ENCODE measurements at regions not wholly inside any gene's neighbourhood (a gene's known extent, or its start where the extent isn't known, plus 50 kb on each side); places are given as distances from the start of the nearest gene placed in this dataset.

GRCh38 chr2:234279637-234280036 lies 217.2 kb downstream of the ARL4C start:
- H3K4me1 ChIP-seq (ENCODE audit: control insufficient read depth in 1 of 2, insufficient read depth in 2 of 2, low read length in 2 of 2) = no peaks in the 10 kb centered on the region
- no peaks in the 10 kb centered on the region for H3K36me3 ChIP-seq (ENCODE audit: control insufficient read depth in 1 of 2, insufficient read depth in 2 of 2, low read length in 2 of 2)
- no peak overlapping the region for H3K4me2 ChIP-seq (ENCODE audit: low read length)
- H3K9ac ChIP-seq (ENCODE audit: low read length) = no peak overlapping the region
- BruUV-seq (replicated peaks) = no TSS peak
- DNase-seq (ENCODE audit: low read depth, low spot score) (no peak), ATAC-seq (no peak)
- H3K27me3 ChIP-seq (ENCODE audit: insufficient read depth, low read length) = no peaks in the 10 kb centered on the region
- no peaks in the 10 kb centered on the region for H3K9me3 ChIP-seq (ENCODE audit: control insufficient read depth in 1 of 2, insufficient read depth in 1 of 2, low read depth in 1 of 2, low read length in 2 of 2)
- intact Hi-C loops (cut with micrococcal nuclease) = loop anchor here (10.0 kb wide), 1 partner anchor 835 kb away; no protein-coding TSS in a partner anchor
- ChIA-PET RAD21 (ENCODE audit: low non-redundant PET in 1 of 2, low total read pairs in 2 of 2, uncharacterized antibody in 2 of 2, unreplicated experiment in 2 of 2) (no interaction called here), CTCF (interaction anchor here (1.6 kb wide), 1 partner anchor 9 kb away, joined by 5 read pairs; no protein-coding TSS in a partner anchor), POLR2A (no interaction called here)
- no peak overlapping the region for H3K27ac ChIP-seq (ENCODE audit: low read depth, low read length)
- H2AFZ ChIP-seq (ENCODE audit: low read depth, low read length, poor library complexity, severe bottlenecking) = no peak overlapping the region
- no peak for TF ChIP-seq ZBTB33 (IDR thresholded peaks at IDR 0.05; ENCODE audit: extremely low read depth, insufficient replicate concordance, low read length)
- no peak for TF ChIP-seq EZH2phosphoT487 (IDR thresholded peaks at IDR 0.05; ENCODE audit: borderline replicate concordance)
- no peak for TF ChIP-seq TCF7L2 (IDR thresholded peaks at IDR 0.05; ENCODE audit: borderline replicate concordance, extremely low read depth, insufficient read depth, insufficient read length)
- no peak for TF ChIP-seq SP1 (IDR thresholded peaks at IDR 0.05; ENCODE audit: low read depth)
- no peak for TF ChIP-seq ELF1 (IDR thresholded peaks at IDR 0.05; ENCODE audit: borderline replicate concordance, low read depth)
- no peaks in the 10 kb centered on the region for H3K9me2 ChIP-seq (ENCODE audit: insufficient read depth)
- no peaks in the 10 kb centered on the region for H3K79me2 ChIP-seq (ENCODE audit: insufficient read depth, low read length)
- H3K4me3 ChIP-seq (replicated peaks in 1 of 2; ENCODE audit: low read depth in 1 of 2, low read length in 2 of 2) = no peak overlapping the region
- no peaks in the 10 kb centered on the region for H4K20me1 ChIP-seq (ENCODE audit: insufficient read depth)

- Histone ChIP-seq H2AFZ (ENCODE audit: low read depth, low read length, poor library complexity, severe bottlenecking) (no peak overlapping the region), H3K4me1 (ENCODE audit: control insufficient read depth in 1 of 2, insufficient read depth in 2 of 2, low read length in 2 of 2) (no peaks in the 10 kb centered on the region), H3K9me3 (ENCODE audit: control insufficient read depth in 1 of 2, insufficient read depth in 1 of 2, low read depth in 1 of 2, low read length in 2 of 2) (no peaks in the 10 kb centered on the region), H4K20me1 (ENCODE audit: insufficient read depth) (no peaks in the 10 kb centered on the region), H3K27me3 (ENCODE audit: insufficient read depth, low read length) (no peaks in the 10 kb centered on the region), H3K27ac (ENCODE audit: low read depth, low read length) (no peak overlapping the region), H3K4me2 (ENCODE audit: low read length) (no peak overlapping the region), H3K4me3 (replicated peaks in 1 of 2; ENCODE audit: low read depth in 1 of 2, low read length in 2 of 2) (no peak overlapping the region), H3K79me2 (ENCODE audit: insufficient read depth, low read length) (no peaks in the 10 kb centered on the region), H3K9me2 (ENCODE audit: insufficient read depth) (no peaks in the 10 kb centered on the region), H3K9ac (ENCODE audit: low read length) (no peak overlapping the region), H3K36me3 (ENCODE audit: control insufficient read depth in 1 of 2, insufficient read depth in 2 of 2, low read length in 2 of 2) (no peaks in the 10 kb centered on the region)
- ATAC-seq = no peak
- POLR2A ChIA-PET = no interaction called here
- BruUV-seq (replicated peaks) = no TSS peak
- CTCF ChIA-PET = no interaction called here
- no peak for DNase-seq (ENCODE audit: low read depth, low spot score)
- intact Hi-C loops (cut with micrococcal nuclease) = no loop called here
- RAD21 ChIA-PET (ENCODE audit: low non-redundant PET in 1 of 2, low total read pairs in 2 of 2, uncharacterized antibody in 2 of 2, unreplicated experiment in 2 of 2) = no interaction called here
- TF ChIP-seq REST (IDR thresholded peaks at IDR 0.05; ENCODE audit: low read depth) (no peak), CTCF (IDR thresholded peaks at IDR 0.05 in 2 of 3, conservative IDR thresholded peaks at IDR 0.05 in 1 of 3; ENCODE audit: borderline replicate concordance in 1 of 3, insufficient read depth in 1 of 3, low read depth in 2 of 3, low read length in 2 of 3) (no peak), POLR2A (IDR thresholded peaks at IDR 0.05; ENCODE audit: borderline replicate concordance, extremely low read depth, insufficient read depth, insufficient read length) (no peak), CBX3 (IDR thresholded peaks at IDR 0.05; ENCODE audit: low read depth) (no peak), JUND (IDR thresholded peaks at IDR 0.05) (no peak), RAD21 (IDR thresholded peaks at IDR 0.05; ENCODE audit: low read depth) (no peak), SRF (IDR thresholded peaks at IDR 0.05; ENCODE audit: low read depth) (no peak), SIN3A (IDR thresholded peaks at IDR 0.05; ENCODE audit: low read depth) (no peak)
These were observed 218.2 kb downstream of the ARL4C start for GRCh38 chr2:234278556-234279255.

Data from HCT116 (cell line).